Testis (tissue), 2 donors: ENCODE measurements at regions not wholly inside any gene's neighbourhood (a gene's known extent, or its start where the extent isn't known, plus 50 kb on each side); places are given as distances from the start of the nearest gene placed in this dataset.
"Not testable (repeated sequence)": the region's sequence is repeated elsewhere in the genome, so short reads cannot be mapped to it uniquely, and the experiment has no call there.

Source experiments
- POLR2A ChIP-seq: fragments of 450-650 bp; IDR thresholded peaks from one replicate; pipeline ENCODE4 v1.6.1; 2017; ENCODE audit warnings: antibody characterized with exemption, mild to moderate bottlenecking, moderate library complexity
- TF ChIP-seq, protein P1 (sequence below), 3 experiments: fragments of 450-650 bp in 2 of 3; fragments of 200-600 bp in 1 of 3; sonication (generic) in 1 of 3; IDR thresholded peaks; one replicate each; pipeline ENCODE4 v1.5.1; 2016 to 2019; ENCODE audit warnings: antibody characterized with exemption in 3 of 3, mild to moderate bottlenecking in 2 of 3, moderate library complexity in 1 of 3

DNA sequence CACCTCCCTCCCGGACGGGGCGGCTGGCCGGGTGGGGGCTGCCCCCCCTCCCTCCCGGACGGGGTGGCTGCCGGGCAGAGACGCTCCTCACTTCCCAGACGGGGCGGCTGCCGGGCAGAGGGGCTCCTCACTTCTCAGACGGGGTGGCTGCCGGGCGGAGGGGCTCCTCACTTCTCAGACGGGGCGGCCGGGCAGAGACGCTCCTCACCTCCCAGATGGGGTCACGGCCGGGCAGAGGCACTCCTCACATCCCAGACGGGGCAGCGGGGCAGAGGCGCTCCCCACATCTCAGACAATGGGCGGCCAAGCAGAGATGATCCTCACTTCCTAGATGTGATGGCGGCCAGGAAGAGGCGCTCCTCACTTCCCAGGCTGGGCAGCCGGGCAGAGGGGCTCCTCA, 1430.4 kb upstream of the FLRT2 start:
- TF ChIP-seq, protein P1, sequence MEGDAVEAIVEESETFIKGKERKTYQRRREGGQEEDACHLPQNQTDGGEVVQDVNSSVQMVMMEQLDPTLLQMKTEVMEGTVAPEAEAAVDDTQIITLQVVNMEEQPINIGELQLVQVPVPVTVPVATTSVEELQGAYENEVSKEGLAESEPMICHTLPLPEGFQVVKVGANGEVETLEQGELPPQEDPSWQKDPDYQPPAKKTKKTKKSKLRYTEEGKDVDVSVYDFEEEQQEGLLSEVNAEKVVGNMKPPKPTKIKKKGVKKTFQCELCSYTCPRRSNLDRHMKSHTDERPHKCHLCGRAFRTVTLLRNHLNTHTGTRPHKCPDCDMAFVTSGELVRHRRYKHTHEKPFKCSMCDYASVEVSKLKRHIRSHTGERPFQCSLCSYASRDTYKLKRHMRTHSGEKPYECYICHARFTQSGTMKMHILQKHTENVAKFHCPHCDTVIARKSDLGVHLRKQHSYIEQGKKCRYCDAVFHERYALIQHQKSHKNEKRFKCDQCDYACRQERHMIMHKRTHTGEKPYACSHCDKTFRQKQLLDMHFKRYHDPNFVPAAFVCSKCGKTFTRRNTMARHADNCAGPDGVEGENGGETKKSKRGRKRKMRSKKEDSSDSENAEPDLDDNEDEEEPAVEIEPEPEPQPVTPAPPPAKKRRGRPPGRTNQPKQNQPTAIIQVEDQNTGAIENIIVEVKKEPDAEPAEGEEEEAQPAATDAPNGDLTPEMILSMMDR (IDR thresholded peaks at IDR 0.05), result not testable (repeated sequence)
- TF ChIP-seq POLR2A, result not testable (repeated sequence)
